Urinary bladder (tissue), 3 donors: ENCODE measurements at regions not wholly inside any gene's neighbourhood (a gene's known extent, or its start where the extent isn't known, plus 50 kb on each side); places are given as distances from the start of the nearest gene placed in this dataset.

ENCODE experiments used
- DNase-seq: peaks from one replicate; pipeline ENCODE4 v3.0.0-alpha.2; 2015; ENCODE audit errors: extremely low spot score
- H3K27ac ChIP-seq: one replicate; pipeline ENCODE4 v1.5.1; 2013; ENCODE audit warnings: low read depth, mild to moderate bottlenecking, moderate library complexity
- H3K36me3 ChIP-seq: one replicate; pipeline ENCODE4 v1.6.1; 2013; ENCODE audit warnings: mild to moderate bottlenecking, moderate library complexity; ENCODE audit not compliant: insufficient read depth
- H3K4me1 ChIP-seq: one replicate; pipeline ENCODE4 v1.6.1; 2013; ENCODE audit warnings: mild to moderate bottlenecking, moderate library complexity; ENCODE audit not compliant: insufficient read depth
- H3K4me3 ChIP-seq: one replicate; pipeline ENCODE4 v1.5.1; 2013; ENCODE audit warnings: low read depth, low read length
- WGBS: extraction: QIAGEN DNeasy Blood & Tissue Kit; methylation state at CpG from one replicate; pipeline ENCODE4 v1.1.7; 2013; 5-methylcytosine and 5-hydroxymethylcytosine counted together
- donor health status: healthy with polysubstance abuse.
- donor health status: healthy.

GRCh38 chr2:52955079-52955478 is 812.5 kb upstream of the CHAC2 start:
- no peak overlapping the region for H3K4me3 ChIP-seq
- 70% methylated on average over 5 of the region's 5 CpGs for WGBS
- H3K27ac ChIP-seq, result no peak overlapping the region
- no peak for DNase-seq
- no peaks in the 10 kb centered on the region for H3K4me1 ChIP-seq
- H3K36me3 ChIP-seq, result no peaks in the 10 kb centered on the region

- no peak overlapping the region for H3K4me3 ChIP-seq
- peaks cover 2% of the 10 kb centered on the region for H3K36me3 ChIP-seq
- no peak for DNase-seq
- WGBS, result 94% methylated on average over 2 of the region's 2 CpGs
- H3K27ac ChIP-seq, result no peak overlapping the region
- H3K4me1 ChIP-seq, result no peaks in the 10 kb centered on the region
These were observed 827.5 kb upstream of the CHAC2 start for GRCh38 chr2:52940101-52940500.

- no peak overlapping the region for H3K4me3 ChIP-seq
- no peak for DNase-seq
- WGBS, result 86% methylated on average over 2 of the region's 2 CpGs
- peaks cover 2% of the 10 kb centered on the region for H3K36me3 ChIP-seq
- no peak overlapping the region for H3K27ac ChIP-seq
- no peaks in the 10 kb centered on the region for H3K4me1 ChIP-seq
These were observed 828.4 kb upstream of the CHAC2 start for GRCh38 chr2:52939250-52939649.

GRCh38 chr2:52936029-52936428 is 831.6 kb upstream of the CHAC2 start:
- Histone ChIP-seq H3K4me3 (no peak overlapping the region), H3K36me3 (peaks cover 2% of the 10 kb centered on the region), H3K27ac (no peak overlapping the region), H3K4me1 (no peaks in the 10 kb centered on the region)
- no peak for DNase-seq
- 90% methylated on average over 4 of the region's 4 CpGs for WGBS

- Histone ChIP-seq H3K4me1 (no peaks in the 10 kb centered on the region), H3K4me3 (no peak overlapping the region), H3K27ac (no peak overlapping the region), H3K36me3 (peaks cover 2% of the 10 kb centered on the region)
- no peak for DNase-seq
- 62% methylated on average over 3 of the region's 3 CpGs for WGBS
These were observed 832.5 kb upstream of the CHAC2 start for GRCh38 chr2:52934920-52935640.

GRCh38 chr2:52934323-52934898 is 833.2 kb upstream of the CHAC2 start:
- H3K27ac ChIP-seq, result no peak overlapping the region
- H3K4me1 ChIP-seq, result no peaks in the 10 kb centered on the region
- no peak overlapping the region for H3K4me3 ChIP-seq
- WGBS, result 48% methylated on average over 3 of the region's 3 CpGs
- peak; percentile 5 for DNase-seq
- H3K36me3 ChIP-seq, result peaks cover 2% of the 10 kb centered on the region

GRCh38 chr2:52933878-52934277 is 833.7 kb upstream of the CHAC2 start:
- WGBS, result 32% methylated on average over 2 of the region's 2 CpGs
- Histone ChIP-seq H3K4me3 (no peak overlapping the region), H3K36me3 (peaks cover 2% of the 10 kb centered on the region), H3K27ac (no peak overlapping the region), H3K4me1 (no peaks in the 10 kb centered on the region)
- DNase-seq, result no peak

GRCh38 chr2:52931660-52932059 is 835.9 kb upstream of the CHAC2 start:
- Histone ChIP-seq H3K27ac (no peak overlapping the region), H3K4me3 (no peak overlapping the region), H3K4me1 (no peaks in the 10 kb centered on the region), H3K36me3 (no peaks in the 10 kb centered on the region)
- 82% methylated on average over 1 of the region's 1 CpG for WGBS
- no peak for DNase-seq

GRCh38 chr2:52929412-52929811 is 838.2 kb upstream of the CHAC2 start:
- Histone ChIP-seq H3K4me3 (no peak overlapping the region), H3K27ac (no peak overlapping the region), H3K36me3 (no peaks in the 10 kb centered on the region), H3K4me1 (no peaks in the 10 kb centered on the region)
- WGBS, result 96% methylated on average over 4 of the region's 4 CpGs
- no peak for DNase-seq

- Histone ChIP-seq H3K4me1 (no peaks in the 10 kb centered on the region), H3K36me3 (no peaks in the 10 kb centered on the region), H3K27ac (no peak overlapping the region), H3K4me3 (no peak overlapping the region)
- 76% methylated on average over 4 of the region's 4 CpGs for WGBS
- DNase-seq, result no peak
These were observed 847.9 kb upstream of the CHAC2 start for GRCh38 chr2:52919673-52920072.

GRCh38 chr2:52918551-52918950 is 849.1 kb upstream of the CHAC2 start:
- WGBS, result 74% methylated on average over 1 of the region's 1 CpG
- DNase-seq, result no peak
- Histone ChIP-seq H3K4me1 (no peaks in the 10 kb centered on the region), H3K4me3 (no peak overlapping the region), H3K27ac (no peak overlapping the region), H3K36me3 (no peaks in the 10 kb centered on the region)

GRCh38 chr2:52916981-52917380 is 850.6 kb upstream of the CHAC2 start:
- DNase-seq, result no peak
- no peak overlapping the region for H3K27ac ChIP-seq
- H3K4me3 ChIP-seq, result no peak overlapping the region
- H3K4me1 ChIP-seq, result no peaks in the 10 kb centered on the region
- WGBS, result 53% methylated on average over 3 of the region's 3 CpGs
- H3K36me3 ChIP-seq, result no peaks in the 10 kb centered on the region

- Histone ChIP-seq H3K4me3 (no peak overlapping the region), H3K36me3 (no peaks in the 10 kb centered on the region), H3K27ac (no peak overlapping the region), H3K4me1 (no peaks in the 10 kb centered on the region)
- 27% methylated on average over 1 of the region's 1 CpG for WGBS
- peak; percentile 0 for DNase-seq
These were observed 863.2 kb upstream of the CHAC2 start for GRCh38 chr2:52904355-52904891.

- 92% methylated on average over 2 of the region's 2 CpGs for WGBS
- no peak overlapping the region for H3K4me3 ChIP-seq
- H3K27ac ChIP-seq, result no peak overlapping the region
- H3K4me1 ChIP-seq, result no peaks in the 10 kb centered on the region
- DNase-seq, result no peak
- H3K36me3 ChIP-seq, result no peaks in the 10 kb centered on the region
These were observed 870.0 kb upstream of the CHAC2 start for GRCh38 chr2:52897511-52898044.
